GM12878 (cell line): ENCODE measurements at regions not wholly inside any gene's neighbourhood (a gene's known extent, or its start where the extent isn't known, plus 50 kb on each side); places are given as distances from the start of the nearest gene placed in this dataset.

Experiments
- ATAC-seq: fragments of 200-7000 bp; cut with Tn5 transposase; 3 replicates; pipeline ENCODE4 v1.9.1; 2020; ENCODE audit warnings: mild to moderate bottlenecking, moderate library complexity
- BruUV-seq: library from RNA; stranded (reverse); fragments of 400-500 nt; replicated peaks from 2 replicates; lab custom pipeline; 2021; lab: Mats Ljungman, UMichigan
- CTCF ChIA-PET: fragments of 300-600 bp; sonication (Branson Sonifier 250); formaldehyde crosslinking; extraction: SDS; loops from one replicate; lab custom pipeline; 2021; ENCODE audit warnings: inconsistent platforms; lab: Yijun Ruan, JAX
- POLR2A ChIA-PET: fragments of 350-600 bp; formaldehyde crosslinking; extraction: SDS; loops from one replicate; lab custom pipeline; 2021; ENCODE audit warnings: inconsistent platforms; lab: Charles Lee
- RAD21 ChIA-PET: fragments of 300-600 bp; sonication (Branson Sonifier 250); formaldehyde crosslinking; loops from one replicate; lab custom pipeline; 2023; ENCODE audit warnings: antibody characterized with exemption; ENCODE audit not compliant: unreplicated experiment; lab: Charles Lee
- SMC1A ChIA-PET: fragments of 300-600 bp; sonication (Branson Sonifier 250); formaldehyde crosslinking; loops from one replicate; lab custom pipeline; 2023; ENCODE audit not compliant: unreplicated experiment, uncharacterized antibody; lab: Charles Lee
- DNase-seq: peaks from one replicate; pipeline ENCODE4 v3.0.0-alpha.2; 2011; ENCODE audit warnings: low read depth, low spot score
- FAIRE-seq: peaks from 3 replicates; lab custom pipeline; 2011; peaks lifted over from hg19 to GRCh38; lab: Jason Lieb, UNC
- H2AFZ ChIP-seq: 2 replicates; pipeline ENCODE4 v1.6.0; 2011; ENCODE audit warnings: low read depth, low read length, control low read depth; ENCODE audit not compliant: control insufficient read depth
- H3K27ac ChIP-seq: 2 replicates; pipeline ENCODE4 v1.5.1; 2011; ENCODE audit warnings: control low read depth; ENCODE audit not compliant: control insufficient read depth, insufficient read depth
- H3K27me3 ChIP-seq, 2 experiments: replicated peaks in 1 of 2; 2 replicates each; pipeline versions ENCODE4 v1.6.0 to v1.6.1; 2011; ENCODE audit warnings: low read length in 1 of 2; ENCODE audit not compliant: control insufficient read depth in 2 of 2, insufficient read depth in 2 of 2
- H3K36me3 ChIP-seq, 2 experiments: 2 replicates each; pipeline ENCODE4 v1.5.1; 2011; ENCODE audit warnings: low read length in 1 of 2; ENCODE audit not compliant: control insufficient read depth in 2 of 2, insufficient read depth in 2 of 2
- H3K4me1 ChIP-seq: 2 replicates; pipeline ENCODE4 v1.6.1; 2011; ENCODE audit warnings: mild to moderate bottlenecking, low read length, moderate library complexity, mixed read lengths; ENCODE audit not compliant: control insufficient read depth, insufficient read depth
- H3K4me2 ChIP-seq: 2 replicates; pipeline ENCODE4 v1.6.0; 2011; ENCODE audit warnings: control low read depth; ENCODE audit not compliant: control insufficient read depth, insufficient read depth
- H3K4me3 ChIP-seq: fragments of 200-600 bp; sonication (generic); 2 replicates; pipeline ENCODE4 v1.5.1; 2016
- H3K79me2 ChIP-seq: 2 replicates; pipeline ENCODE4 v1.6.0; 2011; ENCODE audit warnings: low read length; ENCODE audit not compliant: control insufficient read depth, insufficient read depth
- H3K9ac ChIP-seq: 2 replicates; pipeline ENCODE4 v1.8.0; 2011; ENCODE audit warnings: low read length, control low read depth, mixed read lengths; ENCODE audit not compliant: control insufficient read depth, insufficient read depth
- H3K9me3 ChIP-seq: replicated peaks from 3 replicates; pipeline ENCODE4 v1.5.1; 2011; ENCODE audit warnings: mild to moderate bottlenecking, low read length; ENCODE audit not compliant: control insufficient read depth, insufficient read depth
- H4K20me1 ChIP-seq: 2 replicates; pipeline ENCODE4 v1.6.0; 2011; ENCODE audit not compliant: control insufficient read depth, insufficient read depth
- BHLHE40 ChIP-seq, 2 experiments: fragments of 450-650 bp in 1 of 2; IDR thresholded peaks; 2 replicates each; pipeline ENCODE4 v1.6.1; 2011 to 2017; ENCODE audit warnings: low read depth in 2 of 2, borderline replicate concordance in 1 of 2, improper control_type of control experiment in 1 of 2, low read length in 1 of 2, mild to moderate bottlenecking in 1 of 2
- CREB1 ChIP-seq: IDR thresholded peaks from 2 replicates; pipeline ENCODE4 v1.6.1; 2012; ENCODE audit warnings: low read depth, mild to moderate bottlenecking, inconsistent platforms
- E4F1 ChIP-seq: fragments of 450-650 bp; IDR thresholded peaks from 2 replicates; pipeline ENCODE4 v1.6.1; 2018; ENCODE audit warnings: borderline replicate concordance, mild to moderate bottlenecking; ENCODE audit not compliant: partially characterized antibody
- EED ChIP-seq: sonication (generic); IDR thresholded peaks from 2 replicates; pipeline ENCODE4 v1.6.1; 2016; ENCODE audit warnings: antibody characterized with exemption, low read depth
- JUNB ChIP-seq: IDR thresholded peaks from 2 replicates; pipeline ENCODE4 v1.6.1; 2016; ENCODE audit warnings: antibody characterized with exemption, mild to moderate bottlenecking
- KLF5 ChIP-seq: fragments of 450-650 bp; IDR thresholded peaks from 2 replicates; pipeline ENCODE4 v1.6.1; 2014; ENCODE audit warnings: mild to moderate bottlenecking; ENCODE audit not compliant: partially characterized antibody
- MTA2 ChIP-seq: fragments of 450-650 bp; IDR thresholded peaks from 2 replicates; pipeline ENCODE4 v1.6.1; 2016; ENCODE audit warnings: low read depth, mild to moderate bottlenecking, moderate library complexity
- MXI1 ChIP-seq: fragments of 150-350 bp; IDR thresholded peaks from 2 replicates; pipeline ENCODE4 v1.6.1; 2011; ENCODE audit warnings: low read depth, mild to moderate bottlenecking, inconsistent platforms, low read length, improper control_type of control experiment
- NR2C1 ChIP-seq: fragments of 450-650 bp; IDR thresholded peaks from 2 replicates; pipeline ENCODE4 v1.6.1; 2017; ENCODE audit warnings: antibody characterized with exemption, mild to moderate bottlenecking, moderate library complexity
- POU2F2 ChIP-seq: IDR thresholded peaks from 3 replicates; pipeline ENCODE4 v1.6.1; 2011; ENCODE audit warnings: low read depth, mild to moderate bottlenecking, low read length, borderline replicate concordance
- RB1 ChIP-seq: fragments of 450-650 bp; formaldehyde crosslinking; IDR thresholded peaks from 2 replicates; pipeline ENCODE4 v1.6.1; 2017; ENCODE audit warnings: mild to moderate bottlenecking, borderline replicate concordance
- RUNX3 ChIP-seq: IDR thresholded peaks from 2 replicates; pipeline ENCODE4 v1.6.1; 2012; ENCODE audit warnings: low read length, inconsistent platforms
- SMAD5 ChIP-seq: IDR thresholded peaks from 2 replicates; pipeline ENCODE4 v1.6.1; 2016; ENCODE audit warnings: antibody characterized with exemption, low read depth
- SMC3 ChIP-seq: IDR thresholded peaks from 2 replicates; pipeline ENCODE4 v1.6.1; 2011; ENCODE audit warnings: low read length, improper control_type of control experiment, borderline replicate concordance
- SREBF2 ChIP-seq: IDR thresholded peaks from 2 replicates; pipeline ENCODE4 v1.6.1; 2012; ENCODE audit warnings: mild to moderate bottlenecking, low read length
- WGBS: methylation state at CpG from one replicate; pipeline ENCODE4 v1.1.6; 2016; ENCODE audit warnings: low lambda C conversion rate; ENCODE audit not compliant: insufficient replicate concordance, insufficient coverage; ENCODE audit errors: missing lambda C conversion rate; 5-methylcytosine and 5-hydroxymethylcytosine counted together
- in situ Hi-C: fragments of 300-500 bp; cut with MboI; formaldehyde crosslinking; loops from 9 replicates; pipeline ENCODE4 v1.14.3; 2018; ENCODE audit warnings: mixed read lengths
- intact Hi-C: fragments of 100-400 bp; cut with micrococcal nuclease; formaldehyde crosslinking; loops from one replicate; pipeline ENCODE4 v1.14.2; 2022; ENCODE audit not compliant: unreplicated experiment

DNA sequence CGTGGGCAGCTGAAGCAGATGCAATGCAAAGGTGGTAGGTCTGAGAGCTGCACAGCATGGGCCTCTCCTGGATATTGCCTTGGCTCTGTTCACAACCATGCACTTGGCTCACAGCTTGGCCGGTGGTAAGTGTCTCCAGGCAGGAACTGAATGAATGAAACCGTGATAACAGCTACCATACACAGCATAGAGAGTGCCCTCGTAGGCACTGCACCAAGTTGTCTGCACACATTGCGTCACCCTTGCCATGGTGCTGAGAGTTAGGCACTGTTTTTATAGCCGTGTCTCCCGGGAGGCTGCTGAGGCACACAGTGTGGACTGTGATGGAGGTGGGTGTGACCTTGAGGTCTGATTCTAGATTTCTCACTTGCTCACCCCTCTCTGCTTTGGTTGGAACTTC is 157.6 kb upstream of the VASH1 start:
- no peaks in the 10 kb centered on the region for H3K4me1 ChIP-seq
- ATAC-seq (no peak; the same call in 2 of the 3 replicates), FAIRE-seq (no peak), DNase-seq (no peak)
- in situ Hi-C loops (no loop called here), intact Hi-C loops (no loop called here)
- H2AFZ ChIP-seq: no peak overlapping the region
- H3K9me3 ChIP-seq: no peaks in the 10 kb centered on the region
- H3K79me2 ChIP-seq: no peaks in the 10 kb centered on the region
- no peaks in the 10 kb centered on the region for H4K20me1 ChIP-seq
- RAD21 ChIA-PET: interaction anchor here (0.8 kb wide), 1 partner anchor 9 kb away, joined by 3 read pairs; no protein-coding TSS in a partner anchor
- CTCF ChIA-PET: no interaction called here
- POLR2A ChIA-PET: no interaction called here
- TF ChIP-seq KLF5 (no peak), MXI1 (no peak), POU2F2 (no peak), MTA2 (no peak), BHLHE40 (IDR thresholded peaks at IDR 0.05; ENCODE audit: borderline replicate concordance in 1 of 2, low read depth in 2 of 2, low read length in 1 of 2) (no peak), SREBF2 (no peak), RB1 (no peak), NR2C1 (no peak), RUNX3 (no peak), SMAD5 (no peak), E4F1 (no peak), CREB1 (no peak), EED (no peak), JUNB (no peak), SMC3 (no peak)
- peaks cover 3% of the 10 kb centered on the region in 2 experiments; a peak in 3 of 4 replicates for H3K27me3 ChIP-seq
- SMC1A ChIA-PET: no interaction called here
- H3K4me3 ChIP-seq: no peak overlapping the region
- H3K9ac ChIP-seq: no peak overlapping the region
- H3K4me2 ChIP-seq: no peak overlapping the region
- no peak overlapping the region for H3K27ac ChIP-seq
- no TSS peak for BruUV-seq
- no peaks in the 10 kb centered on the region for H3K36me3 ChIP-seq
- WGBS: 20% methylated on average over 7 of the region's 7 CpGs
